Psoas muscle (tissue), 7 donors: ENCODE measurements at regions not wholly inside any gene's neighbourhood (a gene's known extent, or its start where the extent isn't known, plus 50 kb on each side); places are given as distances from the start of the nearest gene placed in this dataset.

ENCODE experiments used
- ATAC-seq, 4 donors: fragments of 200-7000 bp; cut with Tn5 transposase; one replicate each; pipeline ENCODE4 v1.9.1; 2020; ENCODE audit warnings: moderate library complexity in 3 of 4, mild to moderate bottlenecking in 2 of 4
- DNase-seq, 2 donors: peaks; one replicate each; pipeline ENCODE4 v3.0.0-alpha.2; 2020
- H3K27ac ChIP-seq: fragments of 200-600 bp; one replicate; pipeline ENCODE4 v1.8.0; 2022
- H3K27me3 ChIP-seq, 3 donors: fragments of 200-600 bp in 1 of 3; one replicate each; pipeline versions ENCODE4 v1.6.1 to v1.8.0; 2013 to 2022; ENCODE audit warnings: low read length in 2 of 3, mild to moderate bottlenecking in 2 of 3, moderate library complexity in 1 of 3; ENCODE audit not compliant: insufficient read depth in 3 of 3
- H3K36me3 ChIP-seq, 2 donors: fragments of 200-600 bp in 1 of 2; one replicate each; pipeline versions ENCODE4 v1.6.1 to v1.8.0; 2013 to 2022; ENCODE audit warnings: low read depth in 1 of 2, mild to moderate bottlenecking in 1 of 2, moderate library complexity in 1 of 2; ENCODE audit not compliant: insufficient read depth in 1 of 2
- H3K4me1 ChIP-seq: fragments of 200-600 bp; one replicate; pipeline ENCODE4 v1.8.0; 2022
- H3K4me3 ChIP-seq: fragments of 200-600 bp; one replicate; pipeline ENCODE4 v1.8.0; 2022; ENCODE audit warnings: mild to moderate bottlenecking
- H3K9me3 ChIP-seq: fragments of 200-600 bp; one replicate; pipeline ENCODE4 v1.8.0; 2022
- CTCF ChIP-seq: fragments of 200-600 bp; IDR thresholded peaks from one replicate; pipeline ENCODE4 v1.8.0; 2022; ENCODE audit warnings: antibody characterized with exemption
- WGBS, 3 donors: extraction: QIAGEN DNeasy Blood & Tissue Kit; methylation state at CpG; one replicate each; pipeline versions ENCODE4 v1.1.6 to v1.1.7; 2013; 5-methylcytosine and 5-hydroxymethylcytosine counted together
- intact Hi-C, 2 donors: fragments of 100-400 bp; cut with DNase I; formaldehyde crosslinking; loops; one replicate each; pipeline versions ENCODE4 v1.11.0 to v1.14.2; 2022
- donor health status: healthy with polysubstance abuse.
- donor health status: DM: no; HTN: no; CAD: no; lungs with moderate emphysema.
- donor health status: Bipolar disorder and iron deficiency.
- donor health status: healthy.
- donor health status: DM: yes; HTN: yes; CAD: no.
- donor health status: DM: no; HTN: no; CAD: no.
- donor health status: DM: yes; HTN: yes; CAD: no.

- Histone ChIP-seq H3K4me3 (no peak overlapping the region), H3K4me1 (no peaks in the 10 kb centered on the region), H3K27me3 (peaks cover 0 to 3% (median 0%) of the 10 kb centered on the region in 3 donors), H3K9me3 (no peaks in the 10 kb centered on the region), H3K36me3 (no peaks in the 10 kb centered on the region), H3K27ac (no peak overlapping the region)
- ATAC-seq (no peak), DNase-seq (no peak)
- intact Hi-C loops: no loop called here
- no peak for TF ChIP-seq CTCF
- 77 to 81% (median 79%) methylated on average over 3 of the region's 3 CpGs for WGBS, 3 donors
Measured at GRCh38 chr18:51734576-51734975, 537.1 kb upstream of the MEX3C start.

GRCh38 chr18:51739044-51739666 lies 541.7 kb upstream of the MEX3C start:
- Histone ChIP-seq H3K4me3 (no peak overlapping the region), H3K27me3 (no peaks in the 10 kb centered on the region), H3K4me1 (no peaks in the 10 kb centered on the region), H3K27ac (no peak overlapping the region), H3K36me3 (no peaks in the 10 kb centered on the region), H3K9me3 (no peaks in the 10 kb centered on the region)
- DNase-seq (no peak), ATAC-seq (no peak)
- 88 to 97% (median 89%) methylated on average over 2 of the region's 2 CpGs for WGBS, 3 donors
- no peak for TF ChIP-seq CTCF
- intact Hi-C loops: no loop called here

- no peaks in the 10 kb centered on the region for H3K9me3 ChIP-seq
Measured at GRCh38 chr18:51751901-51752300, 554.4 kb upstream of the MEX3C start.

GRCh38 chr18:51753365-51754057 lies 556.0 kb upstream of the MEX3C start:
- no peaks in the 10 kb centered on the region for H3K4me1 ChIP-seq
- H3K36me3 ChIP-seq: no peaks in the 10 kb centered on the region
- WGBS, 3 donors: 74 to 84% (median 83%) methylated on average over 5 of the region's 5 CpGs
- no peak for TF ChIP-seq CTCF
- no peaks in the 10 kb centered on the region for H3K27me3 ChIP-seq
- DNase-seq: no peak
- H3K4me3 ChIP-seq: no peak overlapping the region
- no peaks in the 10 kb centered on the region for H3K9me3 ChIP-seq
- intact Hi-C loops: no loop called here
- no peak overlapping the region for H3K27ac ChIP-seq
- no peak for ATAC-seq

More at GRCh38 chr18:51751901-51752300, 554.4 kb upstream of the MEX3C start:
- TF ChIP-seq CTCF: no peak
- H3K27ac ChIP-seq: no peak overlapping the region
- intact Hi-C loops: no loop called here
- ATAC-seq: no peak
- WGBS, 3 donors: 75 to 82% (median 82%) methylated on average over 4 of the region's 4 CpGs
- H3K36me3 ChIP-seq: no peaks in the 10 kb centered on the region
- H3K4me3 ChIP-seq: no peak overlapping the region
- no peaks in the 10 kb centered on the region for H3K4me1 ChIP-seq
- DNase-seq: no peak
- H3K27me3 ChIP-seq: no peaks in the 10 kb centered on the region
